HepG2 (cell line): ENCODE measurements at regions not wholly inside any gene's neighbourhood (a gene's known extent, or its start where the extent isn't known, plus 50 kb on each side); places are given as distances from the start of the nearest gene placed in this dataset.
A peak's percentile ranks its signal among the peaks of the same experiment; 100 is the strongest.

ENCODE experiments used
- BORCS8-MEF2B ChIP-seq: sonication (generic); formaldehyde crosslinking; IDR thresholded peaks from 2 replicates; pipeline ENCODE4 v1.8.0; 2022; ENCODE audit warnings: mild to moderate bottlenecking, missing genetic modification reagents
- CCDC6 ChIP-seq: sonication (generic); formaldehyde crosslinking; IDR thresholded peaks from 2 replicates; pipeline ENCODE4 v1.8.1; 2022; ENCODE audit warnings: mild to moderate bottlenecking, missing genetic modification reagents, moderate library complexity
- CENPT ChIP-seq: sonication (generic); formaldehyde crosslinking; IDR thresholded peaks from 2 replicates; pipeline ENCODE4 v1.8.0; 2022; ENCODE audit warnings: low read depth, mild to moderate bottlenecking, moderate library complexity, missing genetic modification reagents
- CHD4 ChIP-seq: fragments of 200-600 bp; sonication (generic); IDR thresholded peaks from 2 replicates; pipeline ENCODE4 v1.7.0; 2017; ENCODE audit warnings: mild to moderate bottlenecking, low read length, borderline replicate concordance
- CSRNP1 ChIP-seq: sonication (generic); formaldehyde crosslinking; IDR thresholded peaks from 2 replicates; pipeline ENCODE4 v1.8.1; 2023; ENCODE audit warnings: mild to moderate bottlenecking, missing genetic modification reagents
- MAX ChIP-seq: IDR thresholded peaks from 2 replicates; pipeline ENCODE4 v1.6.1; 2012; ENCODE audit warnings: inconsistent platforms
- MXD4 ChIP-seq: IDR thresholded peaks from 2 replicates; pipeline ENCODE4 v1.6.1; 2016; ENCODE audit warnings: mild to moderate bottlenecking, missing biosample characterization, missing genetic modification reagents
- NFATC3 ChIP-seq: sonication (generic); formaldehyde crosslinking; IDR thresholded peaks from 2 replicates; pipeline ENCODE4 v1.5.1; 2020; ENCODE audit warnings: mild to moderate bottlenecking, missing genetic modification reagents
- NR0B2 ChIP-seq: sonication (generic); formaldehyde crosslinking; IDR thresholded peaks from 2 replicates; pipeline ENCODE4 v1.4.0; 2020; ENCODE audit warnings: mild to moderate bottlenecking, missing genetic modification reagents
- REST ChIP-seq, 2 experiments: IDR thresholded peaks; 2 replicates each; pipeline ENCODE4 v1.6.1; 2011 to 2012; ENCODE audit warnings: low read length in 2 of 2, borderline replicate concordance in 1 of 2, low read depth in 1 of 2, mild to moderate bottlenecking in 1 of 2, moderate library complexity in 1 of 2
- SALL2 ChIP-seq: sonication (generic); formaldehyde crosslinking; IDR thresholded peaks from 2 replicates; pipeline ENCODE4 v1.8.1; 2023; ENCODE audit warnings: mild to moderate bottlenecking, missing genetic modification reagents, inconsistent platforms
- SRY ChIP-seq: sonication (generic); formaldehyde crosslinking; IDR thresholded peaks from 2 replicates; pipeline ENCODE4 v1.8.0; 2022; ENCODE audit warnings: mild to moderate bottlenecking, missing genetic modification reagents
- TARDBP ChIP-seq: sonication (generic); formaldehyde crosslinking; IDR thresholded peaks from 2 replicates; pipeline ENCODE4 v1.8.0; 2022; ENCODE audit warnings: mild to moderate bottlenecking, missing genetic modification reagents
- TBX3 ChIP-seq: fragments of 450-650 bp; IDR thresholded peaks from 2 replicates; pipeline ENCODE4 v1.6.1; 2017; ENCODE audit warnings: antibody characterized with exemption, mild to moderate bottlenecking, inconsistent platforms, borderline replicate concordance
- TFDP1 ChIP-seq: IDR thresholded peaks from 2 replicates; pipeline ENCODE4 v1.6.1; 2016; ENCODE audit warnings: missing compliant biosample characterization, missing genetic modification reagents, borderline replicate concordance
- WIZ ChIP-seq: sonication (generic); formaldehyde crosslinking; IDR thresholded peaks from 2 replicates; pipeline ENCODE4 v1.5.1; 2020; ENCODE audit warnings: mild to moderate bottlenecking, missing genetic modification reagents
- ZBTB25 ChIP-seq: IDR thresholded peaks from 2 replicates; pipeline ENCODE4 v1.6.1; 2018; ENCODE audit warnings: missing genetic modification reagents
- ZFX ChIP-seq: sonication (generic); formaldehyde crosslinking; IDR thresholded peaks from 2 replicates; pipeline ENCODE4 v1.4.0; 2020; ENCODE audit warnings: mild to moderate bottlenecking, low read depth, missing genetic modification reagents, moderate library complexity
- ZMAT3 ChIP-seq: sonication (generic); formaldehyde crosslinking; conservative IDR thresholded peaks from 2 replicates; pipeline ENCODE4 v1.7.0; 2021; ENCODE audit warnings: missing genetic modification reagents
- ZNF350 ChIP-seq: sonication (generic); formaldehyde crosslinking; IDR thresholded peaks from 2 replicates; pipeline ENCODE4 v1.4.0; 2020; ENCODE audit warnings: mild to moderate bottlenecking, low read depth, missing genetic modification reagents, borderline replicate concordance

- no peak for TF ChIP-seq REST (IDR thresholded peaks at IDR 0.05; ENCODE audit: borderline replicate concordance in 1 of 2, low read depth in 1 of 2, low read length in 2 of 2)
- no peak for TF ChIP-seq CENPT (CRISPR knock-in tag)
- no peak for TF ChIP-seq TBX3
- TF ChIP-seq CCDC6 (CRISPR knock-in tag): 0 out of 2 replicates have a peak, but pooled peaks have one; percentile 7
- TF ChIP-seq BORCS8-MEF2B (CRISPR knock-in tag): peak; percentile 85; the same call in 1 of the 2 replicates
- no peak for TF ChIP-seq MXD4 (CRISPR knock-in tag)
- TF ChIP-seq SALL2 (CRISPR knock-in tag): peak; percentile 34; the same call in 1 of the 2 replicates
- no peak for TF ChIP-seq CSRNP1
- peak; percentile 58; the same call in 1 of the 2 replicates for TF ChIP-seq TARDBP (CRISPR knock-in tag)
- TF ChIP-seq NFATC3: no peak
- peak; percentile 58 for TF ChIP-seq ZFX (CRISPR knock-in tag)
- TF ChIP-seq MAX: peak; percentile 85
- TF ChIP-seq ZMAT3: 0 out of 2 replicates have a peak, but pooled peaks have one; percentile 53
- TF ChIP-seq SRY (CRISPR knock-in tag): 0 out of 2 replicates have a peak, but pooled peaks have one; percentile 66
- no peak for TF ChIP-seq WIZ
- TF ChIP-seq ZNF350 (CRISPR knock-in tag): no peak
- TF ChIP-seq CHD4: no peak
- 0 out of 2 replicates have a peak, but pooled peaks have one; percentile 24 for TF ChIP-seq TFDP1 (CRISPR knock-in tag)
- peak; percentile 46; the same call in 1 of the 2 replicates for TF ChIP-seq ZBTB25 (CRISPR knock-in tag)
- 0 out of 2 replicates have a peak, but pooled peaks have one; percentile 19 for TF ChIP-seq NR0B2
Measured at GRCh38 chr2:43169987-43170386, 56.4 kb downstream of the ZFP36L2 start (continued).
